ENCODE measurements at regions not wholly inside any gene's neighbourhood (a gene's known extent, or its start where the extent isn't known, plus 50 kb on each side); places are given as distances from the start of the nearest gene placed in this dataset.

GRCh38 chr7:119377861-119378260, 895.1 kb upstream of the KCND2 start:
- H3K4me2 ChIP-seq (ENCODE audit: low read depth, low read length, poor library complexity, severe bottlenecking): no peak overlapping the region

GRCh38 chr7:119382726-119383125, 890.2 kb upstream of the KCND2 start:
- TF ChIP-seq EZH2phosphoT487 (IDR thresholded peaks at IDR 0.05; ENCODE audit: borderline replicate concordance) (no peak), CTCF (conservative IDR thresholded peaks at IDR 0.05; ENCODE audit: low read length) (no peak)
- Histone ChIP-seq H3K79me2 (ENCODE audit: insufficient read depth, low read length) (no peaks in the 10 kb centered on the region), H3K27me3 (ENCODE audit: insufficient read depth, low read length, poor library complexity, severe bottlenecking) (no peaks in the 10 kb centered on the region), H3K4me2 (ENCODE audit: low read depth, low read length, poor library complexity, severe bottlenecking) (no peak overlapping the region), H3K4me1 (ENCODE audit: insufficient read depth, low read length, poor library complexity, severe bottlenecking) (no peaks in the 10 kb centered on the region), H3F3A (ENCODE audit: low read depth) (no peaks in the 10 kb centered on the region), H4K20me1 (ENCODE audit: insufficient read depth, low read length, poor library complexity, severe bottlenecking) (no peaks in the 10 kb centered on the region), H3K9me2 (replicated peaks; ENCODE audit: low read depth, low read length) (no peaks in the 10 kb centered on the region), H3K9me3 (ENCODE audit: insufficient read depth, low read depth, low read length) (no peaks in the 10 kb centered on the region), H2AFZ (ENCODE audit: low read length) (no peak overlapping the region), H3K4me3 (ENCODE audit: low read length, poor library complexity, severe bottlenecking) (no peak overlapping the region), H3K9ac (ENCODE audit: low read depth, low read length, poor library complexity, severe bottlenecking) (no peak overlapping the region), H3K36me3 (ENCODE audit: insufficient read depth, low read length) (no peaks in the 10 kb centered on the region)

More at GRCh38 chr7:119377861-119378260, 895.1 kb upstream of the KCND2 start:
- Histone ChIP-seq H3F3A (ENCODE audit: low read depth) (no peaks in the 10 kb centered on the region), H3K79me2 (ENCODE audit: insufficient read depth, low read length) (no peaks in the 10 kb centered on the region), H4K20me1 (ENCODE audit: insufficient read depth, low read length, poor library complexity, severe bottlenecking) (no peaks in the 10 kb centered on the region), H3K9ac (ENCODE audit: low read depth, low read length, poor library complexity, severe bottlenecking) (no peak overlapping the region), H3K4me1 (ENCODE audit: insufficient read depth, low read length, poor library complexity, severe bottlenecking) (no peaks in the 10 kb centered on the region), H3K9me3 (ENCODE audit: insufficient read depth, low read depth, low read length) (no peaks in the 10 kb centered on the region), H2AFZ (ENCODE audit: low read length) (no peak overlapping the region), H3K27me3 (ENCODE audit: insufficient read depth, low read length, poor library complexity, severe bottlenecking) (no peaks in the 10 kb centered on the region), H3K4me3 (ENCODE audit: low read length, poor library complexity, severe bottlenecking) (no peak overlapping the region), H3K36me3 (ENCODE audit: insufficient read depth, low read length) (no peaks in the 10 kb centered on the region), H3K9me2 (replicated peaks; ENCODE audit: low read depth, low read length) (no peaks in the 10 kb centered on the region)
- no peak for TF ChIP-seq EZH2phosphoT487 (IDR thresholded peaks at IDR 0.05; ENCODE audit: borderline replicate concordance)
- no peak for TF ChIP-seq CTCF (conservative IDR thresholded peaks at IDR 0.05; ENCODE audit: low read length)

- Histone ChIP-seq H3K4me3 (ENCODE audit: low read length, poor library complexity, severe bottlenecking) (no peak overlapping the region), H3K9ac (ENCODE audit: low read depth, low read length, poor library complexity, severe bottlenecking) (no peak overlapping the region), H3K4me1 (ENCODE audit: insufficient read depth, low read length, poor library complexity, severe bottlenecking) (no peaks in the 10 kb centered on the region), H3K9me2 (replicated peaks; ENCODE audit: low read depth, low read length) (no peaks in the 10 kb centered on the region), H3K36me3 (ENCODE audit: insufficient read depth, low read length) (no peaks in the 10 kb centered on the region), H3K9me3 (ENCODE audit: insufficient read depth, low read depth, low read length) (no peaks in the 10 kb centered on the region), H3K27me3 (ENCODE audit: insufficient read depth, low read length, poor library complexity, severe bottlenecking) (no peaks in the 10 kb centered on the region), H4K20me1 (ENCODE audit: insufficient read depth, low read length, poor library complexity, severe bottlenecking) (no peaks in the 10 kb centered on the region), H3F3A (ENCODE audit: low read depth) (no peaks in the 10 kb centered on the region), H3K4me2 (ENCODE audit: low read depth, low read length, poor library complexity, severe bottlenecking) (no peak overlapping the region), H2AFZ (ENCODE audit: low read length) (no peak overlapping the region), H3K79me2 (ENCODE audit: insufficient read depth, low read length) (no peaks in the 10 kb centered on the region)
- TF ChIP-seq CTCF (conservative IDR thresholded peaks at IDR 0.05; ENCODE audit: low read length) (no peak), EZH2phosphoT487 (IDR thresholded peaks at IDR 0.05; ENCODE audit: borderline replicate concordance) (no peak)
Observed at GRCh38 chr7:119395024-119395423, 878.0 kb upstream of the KCND2 start.

Measured in Loucy (cell line).